GM21526 (cell line): ENCODE measurements at regions not wholly inside any gene's neighbourhood (a gene's known extent, or its start where the extent isn't known, plus 50 kb on each side); places are given as distances from the start of the nearest gene placed in this dataset.
"Not testable (repeated sequence)": the region's sequence is repeated elsewhere in the genome, so short reads cannot be mapped to it uniquely, and the experiment has no call there.

Source experiments
- ATAC-seq: cut with Tn5 transposase; IDR thresholded peaks from one replicate; pipeline ENCODE4 v1.9.1; 2021; ENCODE audit warnings: moderate library complexity; ENCODE audit not compliant: unreplicated experiment, low FRiP score

- ATAC-seq, result not testable (repeated sequence)
Measured at GRCh38 chr11:25486338-25486737, 845.6 kb upstream of the ANO3 start.

- ATAC-seq, result not testable (repeated sequence)
Measured at GRCh38 chr11:25488176-25488575, 843.8 kb upstream of the ANO3 start.

- not testable (repeated sequence) for ATAC-seq
Measured at GRCh38 chr11:25501426-25501825, 830.5 kb upstream of the ANO3 start.

GRCh38 chr11:25515576-25515975 lies 816.4 kb upstream of the ANO3 start:
- no peak for ATAC-seq

- ATAC-seq, result no peak
Measured at GRCh38 chr11:25520459-25520858, 811.5 kb upstream of the ANO3 start.

GRCh38 chr11:25527841-25528240 lies 804.1 kb upstream of the ANO3 start:
- no peak for ATAC-seq

GRCh38 chr11:25529572-25529971 lies 802.4 kb upstream of the ANO3 start:
- ATAC-seq, result no peak

- no peak for ATAC-seq
Measured at GRCh38 chr11:25535467-25536272, 796.3 kb upstream of the ANO3 start.

- ATAC-seq, result no peak
Measured at GRCh38 chr11:25536289-25536688, 795.6 kb upstream of the ANO3 start.

- ATAC-seq, result no peak
Measured at GRCh38 chr11:25537393-25537792, 794.5 kb upstream of the ANO3 start.

- ATAC-seq, result no peak
Measured at GRCh38 chr11:25547292-25547691, 784.6 kb upstream of the ANO3 start.

- no peak for ATAC-seq
Measured at GRCh38 chr11:25562417-25562816, 769.5 kb upstream of the ANO3 start.

- ATAC-seq, result no peak
Measured at GRCh38 chr11:25565846-25566245, 766.1 kb upstream of the ANO3 start.

GRCh38 chr11:25566298-25567200 lies 765.4 kb upstream of the ANO3 start:
- no peak for ATAC-seq

GRCh38 chr11:25576320-25576719 lies 755.6 kb upstream of the ANO3 start:
- ATAC-seq, result no peak

- not testable (repeated sequence) for ATAC-seq
Measured at GRCh38 chr11:25579554-25579953, 752.4 kb upstream of the ANO3 start.

- ATAC-seq, result no peak
Measured at GRCh38 chr11:25583596-25583995, 748.3 kb upstream of the ANO3 start.

GRCh38 chr11:25587496-25587895 lies 744.4 kb upstream of the ANO3 start:
- ATAC-seq, result no peak

GRCh38 chr11:25593221-25593620 lies 738.7 kb upstream of the ANO3 start:
- no peak for ATAC-seq

- no peak for ATAC-seq
Measured at GRCh38 chr11:25596701-25597100, 735.2 kb upstream of the ANO3 start.

GRCh38 chr11:25597696-25598095 lies 734.2 kb upstream of the ANO3 start:
- ATAC-seq, result no peak

- no peak for ATAC-seq
Measured at GRCh38 chr11:25602149-25602548, 729.8 kb upstream of the ANO3 start.
